GM13976 (cell line): ENCODE measurements at regions not wholly inside any gene's neighbourhood (a gene's known extent, or its start where the extent isn't known, plus 50 kb on each side); places are given as distances from the start of the nearest gene placed in this dataset.
"Not testable (repeated sequence)": the region's sequence is repeated elsewhere in the genome, so short reads cannot be mapped to it uniquely, and the experiment has no call there.

Experiments used
- DNase-seq: peaks from one replicate; pipeline ENCODE4 v3.0.0; 2012; ENCODE audit warnings: low spot score
- CTCF ChIP-seq: IDR thresholded peaks from 2 replicates; pipeline ENCODE4 v1.5.1; 2012; ENCODE audit warnings: borderline replicate concordance, mild to moderate bottlenecking; ENCODE audit not compliant: insufficient read depth; ENCODE audit errors: extremely low read depth, missing control alignments, control extremely low read depth
- in situ Hi-C: fragments of 300-500 bp; cut with MboI; formaldehyde crosslinking; loops from one replicate; pipeline ENCODE4 v1.12.0; 2022; ENCODE audit warnings: low sequenced_read_pairs, mixed read lengths, inconsistent platforms; ENCODE audit not compliant: unreplicated experiment

DNA sequence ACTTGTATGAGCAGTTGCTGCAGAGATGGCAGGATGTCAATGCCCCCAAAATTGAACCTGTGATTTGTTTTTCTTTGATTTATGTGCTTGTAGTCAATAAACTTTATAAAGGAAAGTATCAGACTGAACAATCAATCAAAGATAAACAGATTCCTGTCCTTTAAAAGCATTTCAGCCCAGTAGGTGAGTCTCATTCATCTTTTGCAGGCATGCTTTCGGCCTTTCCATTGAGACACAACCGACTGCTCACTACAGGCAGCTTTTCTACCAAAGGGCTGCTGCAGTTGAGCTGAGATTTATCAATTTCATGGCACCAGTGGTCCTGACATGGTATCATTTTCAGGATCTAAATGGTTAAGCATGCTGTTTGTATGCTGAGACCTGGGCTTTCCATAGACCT, 513.6 kb upstream of the PTBP2 start:
- DNase-seq, result no peak
- no peak for TF ChIP-seq CTCF
- in situ Hi-C loops, result no loop called here

GRCh38 chr1:96208428-96208827, 513.2 kb upstream of the PTBP2 start:
- in situ Hi-C loops, result no loop called here
- no peak for TF ChIP-seq CTCF

DNA sequence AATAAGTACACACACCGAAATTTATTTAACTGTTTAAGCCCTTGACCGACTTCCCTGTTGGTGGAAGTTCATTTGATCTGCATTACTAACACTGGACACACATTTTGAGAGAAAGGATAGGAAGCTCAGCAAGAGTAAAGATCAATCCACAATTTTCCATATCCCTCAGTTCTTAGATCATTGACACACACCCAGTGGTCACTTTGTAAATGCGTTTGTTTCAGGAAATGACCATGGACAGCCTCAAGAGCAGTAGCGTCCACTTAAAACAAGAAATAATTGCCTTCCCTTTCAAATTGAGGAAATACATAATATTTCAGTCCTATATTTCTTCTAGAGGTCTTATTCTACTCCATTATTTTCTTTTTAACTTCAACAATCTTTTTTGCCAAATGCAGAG, 511.5 kb upstream of the PTBP2 start:
- in situ Hi-C loops, result no loop called here
- DNase-seq, result no peak
- TF ChIP-seq CTCF, result no peak

More at GRCh38 chr1:96208428-96208827, 513.2 kb upstream of the PTBP2 start:
- no peak for DNase-seq

DNA sequence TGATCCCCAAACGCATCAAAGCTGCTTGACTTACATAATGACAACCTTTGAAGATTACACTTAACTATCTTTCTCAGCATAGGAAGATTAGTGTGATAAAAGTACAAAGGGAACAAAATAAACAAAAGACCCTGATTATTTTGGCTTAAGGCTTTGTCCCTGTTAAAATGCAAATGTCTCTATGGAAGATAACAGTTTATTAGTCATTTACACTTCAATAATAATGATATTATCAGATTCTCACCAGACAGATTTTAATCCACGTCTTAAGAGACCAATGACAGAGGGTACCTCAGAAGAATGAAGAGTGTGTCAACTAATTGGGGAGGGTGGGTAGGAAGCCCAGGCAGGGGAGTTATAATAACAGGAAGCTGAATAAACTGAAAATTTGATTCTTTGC, 510.4 kb upstream of the PTBP2 start:
- no peak for DNase-seq
- in situ Hi-C loops, result no loop called here
- no peak for TF ChIP-seq CTCF

DNA sequence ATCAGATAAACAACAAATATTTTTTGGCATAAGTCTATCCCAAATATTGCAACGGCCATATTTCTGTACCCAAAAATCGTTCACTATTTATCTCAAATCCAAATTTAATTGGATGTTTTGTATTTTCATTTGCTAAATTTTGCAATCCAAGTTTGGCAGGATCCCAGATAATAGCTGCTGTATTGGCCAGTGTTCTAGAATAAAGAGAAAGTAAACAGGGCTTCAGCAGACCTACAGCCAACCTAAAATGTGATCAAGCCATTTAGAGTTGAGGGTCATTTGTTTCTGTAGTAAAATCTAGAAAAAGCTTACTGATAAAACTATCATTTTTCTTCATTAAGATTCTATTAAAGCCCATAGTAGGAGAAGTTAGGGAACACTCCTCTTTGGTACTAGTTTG, 506.6 kb upstream of the PTBP2 start:
- in situ Hi-C loops, result no loop called here
- no peak for DNase-seq
- no peak for TF ChIP-seq CTCF

- in situ Hi-C loops, result no loop called here
- no peak for TF ChIP-seq CTCF
- no peak for DNase-seq
Measured at GRCh38 chr1:96220651-96221050, 500.9 kb upstream of the PTBP2 start.

DNA sequence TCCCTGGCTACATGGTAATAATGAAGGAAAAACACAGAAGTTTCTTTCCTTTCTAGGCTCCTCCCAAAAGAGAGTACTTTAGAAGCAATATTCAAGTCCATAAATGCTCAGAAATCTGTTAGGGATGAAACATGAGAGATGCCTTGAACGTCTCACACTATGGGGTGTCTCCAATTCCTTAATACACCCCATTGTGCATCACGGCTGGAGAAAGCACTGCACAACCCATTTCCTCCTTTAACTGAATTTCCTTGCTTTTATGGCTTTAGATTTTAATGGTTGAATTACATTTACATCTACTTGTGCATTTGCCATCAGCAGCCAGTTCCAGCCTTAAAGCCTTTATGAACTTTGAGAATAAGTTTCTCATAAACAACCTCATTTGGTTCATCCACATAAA, 498.9 kb upstream of the PTBP2 start:
- DNase-seq, result no peak
- in situ Hi-C loops, result no loop called here
- no peak for TF ChIP-seq CTCF

- in situ Hi-C loops, DNase-seq: not testable (repeated sequence)
Measured at GRCh38 chr1:96224229-96224628, 497.4 kb upstream of the PTBP2 start.
